HG02798 (cell line): ENCODE measurements at regions not wholly inside any gene's neighbourhood (a gene's known extent, or its start where the extent isn't known, plus 50 kb on each side); places are given as distances from the start of the nearest gene placed in this dataset.
"Not testable (repeated sequence)": the region's sequence is repeated elsewhere in the genome, so short reads cannot be mapped to it uniquely, and the experiment has no call there.

Source experiments
- ATAC-seq: cut with Tn5 transposase; IDR thresholded peaks from one replicate; pipeline ENCODE4 v1.9.1; 2021; ENCODE audit warnings: mild to moderate bottlenecking; ENCODE audit not compliant: unreplicated experiment, poor library complexity

DNA sequence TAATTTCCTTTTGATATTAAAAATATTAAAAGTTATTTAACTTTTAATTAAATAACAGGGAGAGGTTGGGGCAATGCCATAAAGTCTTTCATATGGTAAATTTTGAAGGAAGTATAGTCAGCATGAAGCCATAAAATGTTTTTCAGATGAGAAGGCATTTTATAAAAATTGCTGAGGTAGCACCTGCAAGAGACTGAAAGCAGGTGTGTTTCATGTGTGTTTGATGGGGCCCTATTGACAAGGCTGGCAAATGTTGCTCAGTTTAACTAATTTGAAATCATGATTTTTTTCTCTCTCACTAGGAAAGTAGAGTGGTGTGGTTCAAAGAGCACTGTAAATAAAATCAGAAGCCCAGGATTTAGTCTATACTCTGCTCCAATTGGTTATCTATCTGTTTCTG is 805.8 kb upstream of the C9orf72 start:
- ATAC-seq = no peak

DNA sequence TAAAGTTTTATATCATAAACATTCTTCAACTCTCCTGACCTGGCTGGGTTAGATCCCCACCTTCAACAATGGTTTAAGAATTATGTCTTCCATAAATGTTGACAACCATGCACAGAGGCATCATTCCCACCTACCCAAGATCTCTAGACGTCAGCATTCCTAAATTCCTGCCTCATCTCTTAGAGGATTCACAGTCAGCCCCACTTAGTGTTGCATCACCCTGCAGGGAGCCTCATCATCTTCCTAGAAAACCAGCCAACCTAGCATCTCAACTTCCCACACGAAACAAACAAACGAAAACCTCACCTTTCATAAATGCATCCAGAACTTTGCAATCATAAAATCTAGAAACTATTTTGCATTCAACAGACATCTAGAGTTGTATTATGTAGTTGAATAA is 816.1 kb upstream of the C9orf72 start:
- no peak for ATAC-seq

DNA sequence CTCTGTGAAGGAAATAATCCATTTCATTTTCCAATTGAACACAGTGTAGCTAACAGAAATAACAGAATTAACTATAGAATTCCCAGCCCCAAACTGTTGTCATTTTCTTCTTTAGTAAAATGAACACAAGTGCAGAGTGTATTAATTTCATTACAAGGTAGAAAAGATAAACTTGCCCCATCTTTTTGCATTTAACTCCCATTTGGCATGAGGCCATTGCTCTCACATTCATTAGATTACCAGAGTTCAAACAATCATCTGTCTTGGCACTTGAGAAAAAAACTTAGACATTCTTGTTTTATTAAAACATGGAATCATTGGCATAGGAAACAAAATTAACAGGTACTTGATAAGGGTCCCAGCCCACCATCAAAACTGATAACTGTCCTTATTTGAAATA is 821.5 kb upstream of the C9orf72 start:
- no peak for ATAC-seq

DNA sequence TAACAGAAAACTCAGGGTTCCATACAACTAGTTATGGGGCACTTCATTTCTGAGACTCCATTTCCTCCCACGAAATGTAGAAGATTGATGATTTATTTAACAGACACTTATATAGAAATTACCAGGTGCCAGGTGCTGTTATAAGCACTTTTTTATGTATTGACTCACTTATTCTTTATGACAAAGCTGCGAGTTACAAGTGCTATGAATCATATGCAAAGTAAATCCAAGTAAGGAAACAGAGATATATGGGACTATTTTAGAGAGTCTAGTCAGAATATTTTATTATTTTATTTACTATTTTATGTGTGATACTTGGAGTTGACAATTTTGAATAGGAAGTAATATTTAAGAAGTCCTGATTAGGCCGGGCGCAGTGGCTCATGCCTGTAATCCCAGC is 822.8 kb upstream of the C9orf72 start:
- no peak for ATAC-seq

DNA sequence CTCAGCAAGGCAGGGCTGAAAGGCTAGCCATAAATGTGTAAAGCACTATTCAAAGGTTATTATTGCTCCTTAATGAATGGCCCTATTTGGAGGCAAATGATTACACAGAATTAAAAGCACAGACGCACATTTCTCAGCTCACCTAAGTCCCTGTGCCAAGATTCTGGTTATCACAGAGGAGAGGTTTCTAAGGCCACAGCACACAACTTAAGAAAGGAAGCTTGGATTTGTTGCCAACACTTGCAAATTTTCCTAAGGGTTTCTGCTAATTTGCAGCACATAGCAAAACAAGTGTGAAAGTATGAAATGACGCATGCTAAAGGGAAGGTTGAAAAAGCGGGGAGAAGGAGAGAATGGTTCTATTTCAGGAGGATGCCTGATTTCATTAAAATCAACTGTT is 834.1 kb upstream of the C9orf72 start:
- ATAC-seq = no peak

DNA sequence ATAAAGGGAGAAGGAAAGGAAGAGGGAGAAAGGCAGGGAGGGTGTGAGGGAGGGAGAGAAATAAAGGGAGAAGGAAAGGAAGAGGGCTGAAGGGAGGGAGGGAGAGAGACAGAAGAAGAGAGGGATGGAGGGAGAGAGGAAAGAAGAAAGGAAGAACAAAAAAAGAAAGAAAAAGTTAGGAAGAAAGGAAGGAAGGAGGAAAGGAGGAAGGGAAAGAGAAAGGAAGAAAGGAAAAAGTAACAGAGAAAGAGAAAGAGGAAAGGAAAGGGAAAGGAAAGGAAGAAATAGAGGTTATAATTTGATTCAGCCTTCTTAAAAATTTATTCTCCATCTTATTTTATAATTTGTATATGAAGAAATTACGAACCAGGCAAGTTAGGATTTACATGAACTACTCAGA is 836.6 kb upstream of the C9orf72 start:
- ATAC-seq = no peak

DNA sequence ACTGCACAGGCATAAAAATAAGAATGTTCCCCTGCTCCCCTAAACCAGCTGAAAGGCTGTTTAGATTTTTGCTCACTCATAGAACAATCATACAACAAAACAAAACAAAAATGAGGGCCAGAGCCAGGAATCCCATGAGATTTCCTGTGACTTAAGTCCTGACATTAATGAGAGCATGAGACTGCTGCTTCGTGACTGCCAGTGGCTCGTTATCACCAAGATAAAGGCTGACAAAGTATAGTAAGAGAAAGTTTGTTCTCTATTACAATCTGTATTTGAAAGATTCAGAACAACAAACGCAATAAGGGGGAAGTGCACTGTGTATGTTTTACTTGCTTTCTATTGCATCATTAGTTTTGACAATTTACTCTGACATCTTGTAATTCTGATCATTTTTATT is 837.1 kb upstream of the C9orf72 start:
- ATAC-seq = no peak

DNA sequence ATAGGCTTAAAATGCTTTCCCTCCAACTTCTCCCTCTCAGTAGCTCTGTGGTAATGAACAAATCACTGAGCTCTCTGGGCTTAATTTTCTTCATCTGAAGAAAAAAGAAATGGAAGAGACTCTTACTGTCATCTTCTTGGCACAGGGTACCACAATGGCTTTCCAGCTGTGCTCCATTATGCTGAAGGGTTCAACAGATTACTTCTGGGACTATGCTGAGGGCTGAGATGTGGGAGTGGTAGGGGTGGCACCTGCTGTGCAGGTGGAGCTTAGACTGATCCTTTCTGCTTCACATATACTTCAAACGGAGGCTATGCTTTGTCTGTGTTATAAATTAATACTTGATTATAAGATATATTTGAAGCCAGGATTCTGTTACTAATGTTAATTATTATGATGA is 840.2 kb upstream of the C9orf72 start:
- ATAC-seq = no peak

DNA sequence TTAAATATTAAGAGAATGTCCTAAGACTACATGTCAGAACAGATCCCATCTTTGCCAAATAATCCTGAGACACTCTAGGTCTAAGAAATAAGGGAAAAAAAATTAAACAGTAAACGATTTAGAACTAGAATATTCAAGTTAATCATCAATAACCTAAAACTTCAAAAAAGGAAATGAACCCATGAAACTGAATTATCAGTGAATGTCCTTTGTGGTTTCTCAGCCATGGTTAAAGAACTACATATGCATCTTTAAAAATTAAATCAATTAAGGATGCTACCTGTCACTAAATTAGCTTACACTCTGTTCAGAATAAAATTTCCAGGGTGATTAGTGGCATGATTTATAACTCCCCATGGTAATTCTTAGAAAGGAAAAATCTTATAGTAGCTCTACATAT is 850.0 kb upstream of the C9orf72 start:
- ATAC-seq = no peak

DNA sequence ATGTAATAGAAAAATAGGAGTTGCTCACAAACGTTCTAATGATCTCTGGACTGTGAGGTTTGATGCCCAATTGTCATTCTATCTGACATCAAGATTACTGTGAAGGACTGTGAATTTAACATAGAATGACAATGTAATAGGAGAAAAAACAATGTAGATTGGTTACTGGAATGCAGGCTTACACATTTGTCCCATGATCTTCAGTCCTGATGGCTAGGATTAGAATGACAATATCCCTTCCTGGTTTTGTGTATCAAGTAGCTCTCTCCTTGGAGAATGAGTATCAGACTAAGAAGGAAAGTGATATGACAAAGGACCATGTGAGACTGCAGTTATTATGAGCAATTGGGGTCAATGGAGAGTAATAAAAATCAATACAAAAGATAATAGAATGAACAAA is 862.2 kb upstream of the C9orf72 start:
- no peak for ATAC-seq

DNA sequence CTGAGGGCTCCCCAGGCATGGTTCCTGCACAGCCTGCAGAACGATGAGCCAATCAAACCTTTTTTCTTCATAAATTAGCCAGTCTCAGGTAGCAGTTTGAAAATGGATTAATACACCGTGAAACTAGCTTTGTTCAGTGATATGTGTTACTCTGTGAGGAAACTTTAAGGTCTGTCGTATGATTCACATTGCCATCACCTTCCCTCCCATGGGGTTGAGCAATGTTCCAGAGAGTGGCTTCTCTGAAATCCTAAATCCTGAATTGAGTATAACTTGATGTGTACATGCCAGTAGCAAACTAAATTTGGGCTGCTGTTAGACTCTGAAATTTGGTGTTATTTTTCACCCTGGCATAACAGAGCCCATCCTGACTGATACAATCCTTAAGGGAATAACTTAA is 866.4 kb upstream of the C9orf72 start:
- no peak for ATAC-seq

DNA sequence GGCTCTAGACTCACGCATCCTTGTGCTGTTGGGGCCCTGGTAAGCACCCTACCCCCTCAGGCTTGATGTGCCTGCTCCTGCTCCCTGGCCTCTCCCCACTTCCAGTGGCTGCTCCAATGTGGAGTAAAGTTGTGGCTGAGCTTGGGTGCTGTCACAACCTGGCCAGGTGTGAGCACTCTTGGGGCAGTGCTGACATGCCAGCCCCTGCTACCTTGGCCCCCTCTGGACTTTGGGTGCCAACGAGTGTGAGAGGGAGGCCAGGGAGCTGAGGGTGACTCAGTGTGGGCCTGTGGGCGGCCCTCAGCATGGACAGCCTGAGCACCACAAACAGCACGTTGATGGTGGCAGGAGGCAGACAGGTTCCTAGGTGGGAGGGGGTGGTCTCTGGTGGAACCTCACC is 870.2 kb upstream of the C9orf72 start:
- no peak for ATAC-seq

DNA sequence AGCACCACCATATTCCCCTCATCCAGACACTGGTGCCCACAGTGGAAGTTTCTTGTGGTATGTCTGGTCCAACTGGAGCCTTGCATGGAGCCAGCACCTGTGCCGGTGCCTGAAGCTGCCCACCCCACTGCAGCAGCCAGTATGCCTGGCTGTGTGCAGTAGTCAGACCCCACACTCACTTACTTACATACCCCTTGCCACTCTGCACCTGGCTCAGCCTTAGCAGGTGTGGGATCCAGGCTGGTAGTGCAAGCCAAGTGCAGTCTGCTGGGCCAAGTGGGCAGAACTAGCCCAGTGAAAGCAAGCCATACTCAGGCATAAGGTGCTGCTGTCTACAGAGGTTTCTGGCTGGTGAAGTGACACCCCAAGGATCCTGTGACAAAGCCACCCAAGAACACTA is 871.4 kb upstream of the C9orf72 start:
- ATAC-seq = no peak

DNA sequence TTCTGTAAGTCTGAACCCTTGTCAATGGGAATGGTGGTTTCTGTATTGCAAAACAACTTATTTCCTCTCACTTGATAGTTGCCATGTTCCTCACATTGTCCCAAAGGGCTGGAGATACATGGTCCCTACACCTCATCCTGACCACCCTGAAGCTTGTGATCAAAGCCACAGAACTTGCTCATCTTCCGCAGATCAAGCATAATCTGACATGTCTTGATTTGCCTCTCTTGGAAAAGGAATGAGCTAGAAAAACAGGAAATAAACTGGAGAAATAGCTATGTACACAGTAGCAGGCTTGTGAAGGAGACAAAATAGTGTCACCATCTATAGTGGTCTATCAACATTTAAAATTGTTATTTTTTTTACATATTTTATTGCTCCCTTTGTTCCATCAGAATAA is 871.9 kb upstream of the C9orf72 start:
- ATAC-seq = no peak

DNA sequence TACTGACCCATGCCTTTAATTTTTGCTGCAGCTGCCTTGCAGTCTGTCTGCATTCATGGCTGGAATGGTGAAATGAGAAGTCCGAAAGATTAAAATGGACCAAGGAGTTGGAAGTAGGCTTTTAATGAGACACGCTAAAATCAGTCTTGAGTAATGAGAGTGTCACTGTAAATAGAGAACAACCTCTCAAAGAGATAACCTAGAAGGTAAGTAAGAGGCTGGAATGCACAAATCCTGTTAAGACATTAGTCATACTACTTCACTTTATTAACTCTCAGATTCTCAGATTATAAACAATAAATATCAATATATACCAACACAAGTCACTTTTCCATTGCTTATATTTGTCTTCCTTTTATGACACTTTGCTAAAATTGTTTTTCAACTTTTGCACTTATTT is 880.6 kb upstream of the C9orf72 start:
- ATAC-seq = no peak

DNA sequence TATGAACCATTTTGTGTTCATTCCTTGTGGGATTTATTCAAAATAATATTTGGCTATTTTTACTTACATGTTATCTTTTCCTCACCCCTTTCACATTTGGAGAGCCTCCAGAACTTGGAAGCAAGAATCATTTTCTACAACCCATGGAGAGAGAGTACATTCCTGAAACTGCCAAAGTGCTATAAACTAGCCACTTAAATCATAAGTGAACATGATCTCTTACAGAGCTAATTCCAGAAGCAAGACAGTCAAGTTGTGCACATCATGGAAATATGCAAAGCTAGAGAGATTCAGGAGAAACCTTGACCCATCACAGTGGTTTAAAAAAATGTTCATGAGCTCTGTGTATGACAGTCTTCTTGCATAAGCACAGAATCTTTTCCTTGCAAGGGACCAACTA is 883.6 kb upstream of the C9orf72 start:
- ATAC-seq = no peak

DNA sequence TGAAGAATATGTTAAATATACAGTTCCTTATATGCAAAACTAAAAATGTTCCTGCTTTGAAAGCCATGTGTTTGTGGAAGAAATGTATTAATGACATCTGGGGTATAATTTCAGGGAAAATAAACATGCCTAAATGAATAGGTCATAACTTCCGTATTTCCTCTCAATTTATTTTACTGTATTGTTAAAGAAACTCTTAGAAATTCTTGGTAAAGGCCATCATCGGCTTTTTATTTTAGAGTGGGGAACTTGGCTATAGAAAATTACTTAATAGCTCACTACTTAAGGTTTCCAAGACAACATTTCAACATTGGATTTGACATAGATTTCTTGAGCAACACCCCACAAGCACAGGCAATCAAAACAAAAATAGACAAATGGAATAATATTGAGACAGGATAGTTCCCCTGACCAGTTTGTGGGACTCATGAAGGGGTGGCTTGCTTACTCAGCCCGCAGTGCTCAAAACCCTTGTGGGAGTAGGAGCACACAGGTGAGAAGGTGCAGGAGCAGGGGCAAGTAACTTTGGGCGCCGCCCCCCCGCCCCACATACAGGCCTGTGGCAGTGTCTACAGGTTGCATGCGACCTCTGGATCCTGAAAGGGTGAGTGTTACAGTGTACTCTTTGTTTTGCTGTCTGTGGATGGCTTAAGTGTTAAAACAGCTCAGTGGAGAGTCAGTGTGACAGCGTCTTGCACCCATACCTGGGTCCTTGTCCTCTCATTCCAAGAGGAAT is 891.4 kb upstream of the C9orf72 start:
- ATAC-seq = no peak

DNA sequence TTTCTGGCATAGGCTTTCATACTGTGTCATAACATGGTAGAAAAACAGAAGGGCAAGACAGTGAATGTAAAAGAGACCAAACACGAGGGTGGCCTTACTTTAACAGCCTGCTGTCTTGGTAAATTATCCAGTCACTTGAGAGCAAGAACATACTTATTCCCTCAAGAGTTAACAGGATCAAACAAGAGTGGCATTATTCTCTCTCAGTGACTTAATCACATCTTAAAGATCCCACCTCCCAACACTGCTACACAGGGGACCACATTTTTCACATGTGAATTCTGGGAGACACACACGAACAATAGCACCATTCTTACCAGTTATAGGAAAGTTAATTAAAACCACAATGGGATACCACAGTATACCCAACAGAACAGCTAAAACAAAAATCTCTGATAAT is 898.0 kb upstream of the C9orf72 start:
- no peak for ATAC-seq

DNA sequence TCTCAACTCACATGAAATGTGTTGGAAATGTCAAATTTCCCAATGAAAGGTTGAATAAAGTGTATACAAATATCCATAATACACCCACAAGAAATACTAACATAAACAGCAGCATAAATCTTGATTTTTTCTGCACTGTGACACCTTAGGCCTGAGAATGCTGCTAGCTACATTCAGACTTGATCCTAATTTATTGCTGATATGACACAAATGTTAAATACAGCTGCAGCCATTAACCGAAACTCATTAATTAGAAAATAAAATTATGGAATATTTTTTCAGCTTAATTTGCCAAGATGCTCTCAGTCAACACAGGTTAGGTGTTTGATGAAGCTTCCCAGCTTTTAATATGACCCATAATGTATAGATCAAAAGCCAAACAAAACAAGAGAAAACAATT is 914.3 kb upstream of the C9orf72 start:
- ATAC-seq = no peak

DNA sequence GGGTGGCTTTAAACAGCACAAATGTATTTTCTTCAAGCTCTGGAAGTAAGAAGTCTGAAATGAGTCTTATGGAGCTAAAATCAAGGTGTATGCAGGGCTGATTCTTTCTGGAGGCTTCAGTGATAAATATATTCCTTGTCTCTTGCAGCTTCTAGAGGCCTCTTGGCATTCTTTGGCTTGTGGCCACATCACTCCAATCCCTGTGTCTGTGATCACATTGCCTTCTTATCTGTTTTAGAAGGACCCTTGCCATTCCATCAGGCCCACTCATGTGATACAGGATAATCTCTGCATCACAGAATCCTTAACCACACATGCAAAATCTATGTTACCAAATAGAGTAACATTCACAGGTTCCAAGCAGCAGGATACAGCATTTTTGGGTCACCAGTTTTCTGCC is 917.8 kb upstream of the C9orf72 start:
- no peak for ATAC-seq

DNA sequence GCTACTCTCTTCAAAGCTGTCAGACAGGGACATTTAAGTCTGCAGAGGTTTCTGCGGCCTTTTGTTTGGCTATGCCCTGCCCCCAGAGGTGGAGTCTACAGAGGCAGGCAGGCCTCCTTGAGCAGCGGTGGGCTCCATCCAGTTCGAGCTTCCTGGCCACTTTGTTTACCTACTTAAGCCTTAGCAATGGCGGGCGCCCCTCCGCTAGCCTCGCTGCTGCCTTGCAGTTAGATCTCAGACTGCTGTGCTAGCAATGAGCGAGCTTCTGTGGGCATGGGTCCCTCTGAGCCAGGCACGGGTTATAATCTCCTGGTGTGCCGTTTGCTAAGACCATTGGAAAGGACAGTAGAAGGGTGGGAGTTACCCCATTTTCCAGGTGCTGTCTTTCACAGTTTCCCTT is 924.9 kb upstream of the C9orf72 start:
- not testable (repeated sequence) for ATAC-seq

DNA sequence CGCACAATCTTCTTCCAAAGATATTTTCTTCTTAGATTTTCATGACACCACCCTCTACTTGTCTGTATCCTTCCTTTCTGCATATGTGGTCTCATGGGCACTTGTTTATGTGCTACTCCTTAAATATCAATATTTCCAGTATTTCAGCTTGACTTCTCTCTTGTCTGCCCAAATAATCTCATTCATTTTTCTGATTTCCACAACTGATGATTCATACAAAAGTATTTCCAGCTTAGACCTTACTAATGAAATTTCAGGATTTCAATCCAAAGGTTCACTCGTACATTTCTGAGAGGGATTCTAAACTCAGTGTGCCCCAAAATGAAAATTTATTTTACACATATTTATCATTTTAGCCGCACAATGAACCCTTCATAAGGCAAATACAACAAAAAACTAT is 928.9 kb upstream of the C9orf72 start:
- ATAC-seq = no peak

DNA sequence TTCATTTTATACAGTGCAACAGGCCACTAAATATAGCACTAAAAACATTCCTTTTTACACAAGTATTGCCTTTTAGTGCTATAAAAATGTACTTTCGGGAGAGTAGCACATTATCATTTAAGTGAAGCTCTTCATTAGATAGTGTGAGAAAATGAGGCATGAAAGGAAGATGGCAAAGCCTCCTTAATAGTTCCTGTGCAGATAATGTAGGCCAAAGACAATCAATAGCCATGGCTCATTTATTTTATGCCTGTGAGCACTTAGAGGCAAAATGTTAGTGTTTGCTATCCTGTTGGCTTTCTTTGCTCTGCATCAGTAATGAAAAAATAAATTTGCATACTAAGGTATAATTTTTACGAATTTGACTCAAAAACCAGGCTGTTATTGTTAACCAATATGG is 929.5 kb upstream of the C9orf72 start:
- no peak for ATAC-seq
